Bronchial epithelial cell (primary cell): ENCODE measurements at regions not wholly inside any gene's neighbourhood (a gene's known extent, or its start where the extent isn't known, plus 50 kb on each side); places are given as distances from the start of the nearest gene placed in this dataset.

Source experiments
- DNase-seq: peaks from one replicate; pipeline ENCODE4 v3.0.0-alpha.2; 2010; ENCODE audit warnings: low read depth
- FAIRE-seq: peaks from 2 replicates; lab custom pipeline; 2011; peaks lifted over from hg19 to GRCh38; lab: Jason Lieb, UNC
- H3K27me3 ChIP-seq: 2 replicates; pipeline ENCODE4 v1.5.1; 2011; ENCODE audit warnings: low read length; ENCODE audit not compliant: control insufficient read depth, insufficient read depth
- H3K36me3 ChIP-seq: 2 replicates; pipeline ENCODE4 v1.5.1; 2011; ENCODE audit warnings: low read length; ENCODE audit not compliant: control insufficient read depth, insufficient read depth
- H3K4me3 ChIP-seq: 2 replicates; pipeline ENCODE4 v1.5.1; 2011; ENCODE audit warnings: mild to moderate bottlenecking, low read depth, low read length, control low read depth
- TF ChIP-seq, protein P1 (sequence below): IDR thresholded peaks from 2 replicates; pipeline ENCODE4 v1.5.1; 2011; ENCODE audit warnings: mild to moderate bottlenecking, moderate library complexity, low read length, control low read depth, inconsistent platforms; ENCODE audit not compliant: insufficient read depth, severe bottlenecking

DNA sequence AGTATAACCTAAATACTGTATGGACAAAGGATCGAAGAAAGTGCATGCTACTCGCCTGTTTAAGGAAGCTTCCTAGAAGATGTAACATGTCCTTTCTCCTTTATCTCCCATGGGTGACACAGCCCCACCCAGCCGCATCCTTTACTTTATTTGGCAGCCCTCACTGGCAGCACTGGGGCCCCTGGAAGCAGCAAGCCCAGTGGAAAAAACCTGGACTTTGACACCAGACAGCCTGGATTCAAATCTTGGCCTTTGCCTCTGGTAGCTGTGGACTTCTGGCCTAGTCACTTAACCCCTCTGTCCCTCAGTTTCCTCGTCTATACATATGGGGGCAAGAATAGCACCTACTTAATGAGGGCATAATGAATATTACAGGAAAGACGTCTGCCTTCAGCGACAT is 67.1 kb downstream of the MYEOV start:
- TF ChIP-seq, protein P1, sequence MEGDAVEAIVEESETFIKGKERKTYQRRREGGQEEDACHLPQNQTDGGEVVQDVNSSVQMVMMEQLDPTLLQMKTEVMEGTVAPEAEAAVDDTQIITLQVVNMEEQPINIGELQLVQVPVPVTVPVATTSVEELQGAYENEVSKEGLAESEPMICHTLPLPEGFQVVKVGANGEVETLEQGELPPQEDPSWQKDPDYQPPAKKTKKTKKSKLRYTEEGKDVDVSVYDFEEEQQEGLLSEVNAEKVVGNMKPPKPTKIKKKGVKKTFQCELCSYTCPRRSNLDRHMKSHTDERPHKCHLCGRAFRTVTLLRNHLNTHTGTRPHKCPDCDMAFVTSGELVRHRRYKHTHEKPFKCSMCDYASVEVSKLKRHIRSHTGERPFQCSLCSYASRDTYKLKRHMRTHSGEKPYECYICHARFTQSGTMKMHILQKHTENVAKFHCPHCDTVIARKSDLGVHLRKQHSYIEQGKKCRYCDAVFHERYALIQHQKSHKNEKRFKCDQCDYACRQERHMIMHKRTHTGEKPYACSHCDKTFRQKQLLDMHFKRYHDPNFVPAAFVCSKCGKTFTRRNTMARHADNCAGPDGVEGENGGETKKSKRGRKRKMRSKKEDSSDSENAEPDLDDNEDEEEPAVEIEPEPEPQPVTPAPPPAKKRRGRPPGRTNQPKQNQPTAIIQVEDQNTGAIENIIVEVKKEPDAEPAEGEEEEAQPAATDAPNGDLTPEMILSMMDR = no peak
- Histone ChIP-seq H3K4me3 (no peak overlapping the region), H3K36me3 (no peaks in the 10 kb centered on the region), H3K27me3 (no peaks in the 10 kb centered on the region)
- FAIRE-seq = no peak
- no peak for DNase-seq

GRCh38 chr11:69361466-69361865 is 67.5 kb downstream of the MYEOV start:
- TF ChIP-seq, protein P1 = no peak
- DNase-seq (no peak), FAIRE-seq (no peak)
- no peaks in the 10 kb centered on the region for H3K27me3 ChIP-seq
- H3K36me3 ChIP-seq = no peaks in the 10 kb centered on the region
- H3K4me3 ChIP-seq = no peak overlapping the region

- FAIRE-seq (no peak), DNase-seq (no peak)
- H3K36me3 ChIP-seq = no peaks in the 10 kb centered on the region
- TF ChIP-seq, protein P1 = no peak
- H3K4me3 ChIP-seq = no peak overlapping the region
- H3K27me3 ChIP-seq = no peaks in the 10 kb centered on the region
Measured at GRCh38 chr11:69362315-69362714, 68.4 kb downstream of the MYEOV start.

GRCh38 chr11:69364921-69365320 is 71.0 kb downstream of the MYEOV start:
- no peaks in the 10 kb centered on the region for H3K36me3 ChIP-seq
- H3K27me3 ChIP-seq = no peaks in the 10 kb centered on the region
- H3K4me3 ChIP-seq = no peak overlapping the region
- DNase-seq (no peak), FAIRE-seq (no peak)
- TF ChIP-seq, protein P1 = no peak

DNA sequence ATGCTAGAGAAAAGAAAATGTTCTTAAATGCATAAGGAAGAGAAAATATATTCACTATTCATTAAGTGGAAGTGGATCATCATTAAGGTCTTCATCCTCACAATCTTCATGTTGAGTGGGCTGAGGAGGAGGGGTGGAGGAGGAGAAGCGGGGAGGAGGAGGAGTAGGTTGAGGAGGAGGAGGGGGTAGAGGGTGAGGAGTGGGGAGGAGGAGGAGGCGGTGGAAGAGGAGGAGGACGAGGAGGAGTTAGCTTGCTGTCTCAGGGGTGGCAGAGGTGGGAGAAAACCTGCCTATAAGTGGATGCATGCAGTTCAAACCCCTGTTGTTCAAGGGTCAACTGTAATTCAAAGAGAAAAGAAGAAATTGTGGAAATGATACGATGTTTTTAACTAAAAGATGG is 71.6 kb downstream of the MYEOV start:
- DNase-seq = no peak
- Histone ChIP-seq H3K27me3 (no peaks in the 10 kb centered on the region), H3K36me3 (no peaks in the 10 kb centered on the region), H3K4me3 (no peak overlapping the region)
- FAIRE-seq = no peak
- TF ChIP-seq, protein P1 = no peak

DNA sequence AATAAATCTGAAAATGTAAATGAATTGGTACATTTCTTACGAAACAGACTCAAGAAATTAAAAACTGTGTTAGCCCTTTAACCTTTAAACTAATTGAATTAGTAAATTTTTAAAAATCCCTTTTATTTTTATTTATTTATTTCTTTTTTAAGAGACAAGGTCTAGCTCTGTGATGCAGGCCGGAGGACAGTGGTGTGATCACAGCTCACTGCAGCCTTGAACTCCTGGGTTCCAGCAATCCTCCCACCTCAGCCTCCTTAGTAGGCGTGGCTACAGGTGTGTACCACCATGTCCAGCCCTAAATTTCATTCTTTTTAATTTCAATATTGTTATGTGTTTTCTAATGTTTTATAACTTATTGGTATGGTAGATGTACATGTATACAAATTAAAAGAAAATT is 72.6 kb downstream of the MYEOV start:
- FAIRE-seq = no peak

More for the DNA sequence above, 72.6 kb downstream of the MYEOV start:
- H3K36me3 ChIP-seq = no peaks in the 10 kb centered on the region
- H3K27me3 ChIP-seq = no peaks in the 10 kb centered on the region
- DNase-seq = no peak
- TF ChIP-seq, protein P1 = no peak
- no peak overlapping the region for H3K4me3 ChIP-seq
